SU-DHL-6 (cell line): ENCODE measurements at regions not wholly inside any gene's neighbourhood (a gene's known extent, or its start where the extent isn't known, plus 50 kb on each side); places are given as distances from the start of the nearest gene placed in this dataset.

Experiments used
- H2AFZ ChIP-seq: fragments of 200-600 bp; sonication (generic); 2 replicates; pipeline ENCODE4 v1.6.1; 2014; ENCODE audit warnings: low read depth, mild to moderate bottlenecking, moderate library complexity, mixed read lengths, antibody characterized with exemption, low read length; ENCODE audit not compliant: severe bottlenecking
- H3F3A ChIP-seq: fragments of 200-600 bp; shearing (Covaris generic); 2 replicates; pipeline ENCODE4 v1.6.0; 2016; ENCODE audit warnings: antibody characterized with exemption, mild to moderate bottlenecking; ENCODE audit not compliant: insufficient read depth
- H3K27ac ChIP-seq: fragments of 200-600 bp; sonication (generic); 2 replicates; pipeline ENCODE4 v1.5.1; 2016; ENCODE audit warnings: low read depth, mild to moderate bottlenecking, low read length, moderate library complexity, mixed read lengths
- H3K27me3 ChIP-seq: fragments of 200-600 bp; sonication (generic), shearing (Covaris generic); 2 replicates; pipeline ENCODE4 v1.6.0; 2014; ENCODE audit warnings: mild to moderate bottlenecking, low read length
- H3K36me3 ChIP-seq: fragments of 200-600 bp; sonication (generic); 2 replicates; pipeline ENCODE4 v1.6.1; 2014; ENCODE audit warnings: mild to moderate bottlenecking, low read length, mixed read lengths
- H3K4me2 ChIP-seq: fragments of 300-600, 200-600 bp; shearing (Covaris generic), sonication (generic); 2 replicates; pipeline ENCODE4 v1.6.0; 2014; ENCODE audit warnings: low read length, low read depth, mild to moderate bottlenecking; ENCODE audit not compliant: poor library complexity, severe bottlenecking
- H3K4me3 ChIP-seq: fragments of 200-600 bp; sonication (generic); 2 replicates; pipeline ENCODE4 v1.5.1; 2014; ENCODE audit warnings: antibody characterized with exemption, low read length, mild to moderate bottlenecking, mixed read lengths; ENCODE audit not compliant: insufficient read depth, poor library complexity, severe bottlenecking
- H3K79me2 ChIP-seq: fragments of 200-600 bp; sonication (generic); 2 replicates; pipeline ENCODE4 v1.6.1; 2014; ENCODE audit warnings: mild to moderate bottlenecking, low read length, moderate library complexity; ENCODE audit not compliant: insufficient read depth
- H3K9ac ChIP-seq: fragments of 200-600 bp; sonication (generic); 2 replicates; pipeline ENCODE4 v1.7.0; 2014; ENCODE audit warnings: mild to moderate bottlenecking, low read length
- H3K9me2 ChIP-seq: fragments of 200-600 bp; sonication (generic); replicated peaks from 2 replicates; pipeline ENCODE4 v1.6.1; 2014; ENCODE audit warnings: low read length; ENCODE audit not compliant: insufficient read depth
- H3K9me3 ChIP-seq: fragments of 200-600 bp; sonication (generic); 2 replicates; pipeline ENCODE4 v1.6.1; 2014; ENCODE audit warnings: low read length, mixed read lengths; ENCODE audit not compliant: insufficient read depth
- H4K20me1 ChIP-seq: fragments of 200-600 bp; sonication (generic); 2 replicates; pipeline ENCODE4 v1.6.1; 2014; ENCODE audit warnings: low read depth, mild to moderate bottlenecking, antibody characterized with exemption, low read length, moderate library complexity, mixed read lengths
- EZH2phosphoT487 ChIP-seq: fragments of 200-600 bp; sonication (generic), shearing (Covaris generic); conservative IDR thresholded peaks from 2 replicates; pipeline ENCODE4 v1.6.1; 2018; ENCODE audit warnings: mild to moderate bottlenecking, antibody characterized with exemption, low read length, moderate library complexity, mixed read lengths
- TF ChIP-seq, protein P1 (sequence below): fragments of 200-600 bp; sonication (generic); IDR thresholded peaks from one replicate; pipeline ENCODE4 v1.5.1; 2017; ENCODE audit warnings: antibody characterized with exemption, mild to moderate bottlenecking, low read length, moderate library complexity; ENCODE audit not compliant: insufficient read depth, poor library complexity, severe bottlenecking

DNA sequence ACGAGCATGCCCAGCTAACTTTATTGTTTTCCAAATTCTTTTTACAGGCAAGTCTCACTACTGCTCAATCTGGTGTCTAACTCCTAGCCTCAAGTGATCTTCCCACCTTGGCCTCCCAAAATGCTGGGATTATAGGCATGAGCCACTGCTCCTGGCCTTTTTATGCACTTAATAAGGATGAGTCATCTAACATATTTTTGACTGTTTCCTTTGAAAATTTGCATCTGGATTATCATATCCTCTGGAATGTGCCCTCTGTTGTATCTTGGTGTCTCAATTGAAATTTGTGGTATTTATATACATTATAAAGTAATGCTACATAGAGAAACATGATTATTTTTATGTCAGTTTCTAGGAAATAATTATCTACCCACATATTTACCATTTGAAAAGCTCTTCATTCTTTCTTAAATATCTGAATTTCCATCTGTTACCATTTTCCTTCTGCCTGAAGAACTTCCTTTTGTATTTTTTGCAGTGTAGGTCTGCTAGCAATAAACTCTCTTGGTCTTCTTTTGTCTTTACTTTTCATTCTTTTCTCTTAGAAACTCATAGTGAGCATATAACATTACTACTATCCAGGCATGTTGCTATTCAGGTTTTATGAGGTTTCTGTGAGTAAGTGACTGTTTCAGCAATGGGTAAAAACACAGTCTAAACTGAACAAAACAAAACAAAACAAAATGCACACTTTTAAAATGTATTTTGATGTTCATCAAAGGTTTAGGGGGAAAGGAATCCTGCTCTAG, 52.8 kb upstream of the CNOT2 start:
- Histone ChIP-seq H3K9me2 (no peaks in the 10 kb centered on the region), H2AFZ (no peak overlapping the region), H4K20me1 (no peaks in the 10 kb centered on the region), H3K4me3 (no peak overlapping the region), H3K79me2 (no peaks in the 10 kb centered on the region), H3K9me3 (no peaks in the 10 kb centered on the region), H3K36me3 (no peaks in the 10 kb centered on the region), H3F3A (no peaks in the 10 kb centered on the region), H3K9ac (no peak overlapping the region), H3K4me2 (no peak overlapping the region), H3K27me3 (no peaks in the 10 kb centered on the region), H3K27ac (no peak overlapping the region)
- TF ChIP-seq, protein P1, sequence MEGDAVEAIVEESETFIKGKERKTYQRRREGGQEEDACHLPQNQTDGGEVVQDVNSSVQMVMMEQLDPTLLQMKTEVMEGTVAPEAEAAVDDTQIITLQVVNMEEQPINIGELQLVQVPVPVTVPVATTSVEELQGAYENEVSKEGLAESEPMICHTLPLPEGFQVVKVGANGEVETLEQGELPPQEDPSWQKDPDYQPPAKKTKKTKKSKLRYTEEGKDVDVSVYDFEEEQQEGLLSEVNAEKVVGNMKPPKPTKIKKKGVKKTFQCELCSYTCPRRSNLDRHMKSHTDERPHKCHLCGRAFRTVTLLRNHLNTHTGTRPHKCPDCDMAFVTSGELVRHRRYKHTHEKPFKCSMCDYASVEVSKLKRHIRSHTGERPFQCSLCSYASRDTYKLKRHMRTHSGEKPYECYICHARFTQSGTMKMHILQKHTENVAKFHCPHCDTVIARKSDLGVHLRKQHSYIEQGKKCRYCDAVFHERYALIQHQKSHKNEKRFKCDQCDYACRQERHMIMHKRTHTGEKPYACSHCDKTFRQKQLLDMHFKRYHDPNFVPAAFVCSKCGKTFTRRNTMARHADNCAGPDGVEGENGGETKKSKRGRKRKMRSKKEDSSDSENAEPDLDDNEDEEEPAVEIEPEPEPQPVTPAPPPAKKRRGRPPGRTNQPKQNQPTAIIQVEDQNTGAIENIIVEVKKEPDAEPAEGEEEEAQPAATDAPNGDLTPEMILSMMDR: no peak
- no peak for TF ChIP-seq EZH2phosphoT487
